HUES64 (cell line): ENCODE measurements at regions not wholly inside any gene's neighbourhood (a gene's known extent, or its start where the extent isn't known, plus 50 kb on each side); places are given as distances from the start of the nearest gene placed in this dataset.

Experiments used
- H3K27ac ChIP-seq: 2 replicates; pipeline ENCODE4 v1.7.0; 2013; ENCODE audit warnings: low read depth, low read length, inconsistent platforms
- H3K27me3 ChIP-seq: 2 replicates; pipeline ENCODE4 v1.6.1; 2013; ENCODE audit warnings: mild to moderate bottlenecking, low read length; ENCODE audit not compliant: insufficient read depth
- H3K36me3 ChIP-seq: 2 replicates; pipeline ENCODE4 v1.6.1; 2013; ENCODE audit warnings: mild to moderate bottlenecking, low read length; ENCODE audit not compliant: insufficient read depth
- H3K4me1 ChIP-seq: 2 replicates; pipeline ENCODE4 v1.6.1; 2013; ENCODE audit warnings: mild to moderate bottlenecking, low read length, moderate library complexity; ENCODE audit not compliant: insufficient read depth
- H3K4me3 ChIP-seq: 2 replicates; pipeline ENCODE4 v1.5.1; 2013; ENCODE audit warnings: mild to moderate bottlenecking, low read length, moderate library complexity
- H3K9ac ChIP-seq: 2 replicates; pipeline ENCODE4 v1.6.1; 2013; ENCODE audit warnings: mild to moderate bottlenecking, low read depth, low read length
- H3K9me3 ChIP-seq: 2 replicates; pipeline ENCODE4 v1.6.1; 2013; ENCODE audit warnings: low read depth, low read length; ENCODE audit not compliant: insufficient read depth
- WGBS: fragments of 150-250, 120-280 bp; methylation state at CpG from one replicate; pipeline ENCODE4 v1.1.7; 2013; ENCODE audit warnings: missing lambda C conversion rate; 5-methylcytosine and 5-hydroxymethylcytosine counted together

GRCh38 chr14:34107441-34107840, 156.6 kb upstream of the EGLN3 start:
- Histone ChIP-seq H3K27ac (no peak overlapping the region), H3K36me3 (no peaks in the 10 kb centered on the region), H3K4me1 (no peaks in the 10 kb centered on the region), H3K9ac (no peak overlapping the region), H3K9me3 (no peaks in the 10 kb centered on the region), H3K4me3 (no peak overlapping the region), H3K27me3 (no peaks in the 10 kb centered on the region)
- WGBS: 92% methylated on average over 1 of the region's 3 CpGs

- Histone ChIP-seq H3K27me3 (no peaks in the 10 kb centered on the region), H3K27ac (no peak overlapping the region), H3K4me3 (no peak overlapping the region), H3K36me3 (no peaks in the 10 kb centered on the region), H3K9me3 (no peaks in the 10 kb centered on the region), H3K4me1 (no peaks in the 10 kb centered on the region), H3K9ac (no peak overlapping the region)
- WGBS: 92% methylated on average over 4 of the region's 4 CpGs
Observed at GRCh38 chr14:34106310-34106709, 155.4 kb upstream of the EGLN3 start.

- Histone ChIP-seq H3K9ac (no peak overlapping the region), H3K9me3 (no peaks in the 10 kb centered on the region), H3K4me1 (no peaks in the 10 kb centered on the region), H3K27ac (no peak overlapping the region), H3K4me3 (no peak overlapping the region), H3K36me3 (no peaks in the 10 kb centered on the region), H3K27me3 (no peaks in the 10 kb centered on the region)
- WGBS: 88% methylated on average over 7 of the region's 8 CpGs
Observed at GRCh38 chr14:34104489-34105397, 153.9 kb upstream of the EGLN3 start.

- Histone ChIP-seq H3K9me3 (no peaks in the 10 kb centered on the region), H3K4me1 (peaks cover 5% of the 10 kb centered on the region; the same call in 1 of the 2 replicates), H3K36me3 (no peaks in the 10 kb centered on the region), H3K9ac (no peak overlapping the region), H3K27ac (no peak overlapping the region), H3K4me3 (no peak overlapping the region), H3K27me3 (no peaks in the 10 kb centered on the region)
- 76% methylated on average over 4 of the region's 4 CpGs for WGBS
Observed at GRCh38 chr14:34103176-34103575, 152.3 kb upstream of the EGLN3 start.

GRCh38 chr14:34099635-34100034, 148.8 kb upstream of the EGLN3 start:
- peaks cover 5% of the 10 kb centered on the region; the same call in 1 of the 2 replicates for H3K4me1 ChIP-seq
- H3K4me3 ChIP-seq: no peak overlapping the region
- H3K9ac ChIP-seq: no peak overlapping the region
- no peaks in the 10 kb centered on the region for H3K36me3 ChIP-seq
- H3K27ac ChIP-seq: no peak overlapping the region
- no peaks in the 10 kb centered on the region for H3K27me3 ChIP-seq
- WGBS: 92% methylated on average over 5 of the region's 5 CpGs
- H3K9me3 ChIP-seq: no peaks in the 10 kb centered on the region

- Histone ChIP-seq H3K36me3 (no peaks in the 10 kb centered on the region), H3K9ac (no peak overlapping the region), H3K27me3 (no peaks in the 10 kb centered on the region), H3K4me1 (peaks cover 5% of the 10 kb centered on the region; the same call in 1 of the 2 replicates), H3K27ac (no peak overlapping the region), H3K4me3 (no peak overlapping the region), H3K9me3 (no peaks in the 10 kb centered on the region)
Observed at GRCh38 chr14:34098985-34099349, 148.1 kb upstream of the EGLN3 start.

GRCh38 chr14:34098045-34098984, 147.4 kb upstream of the EGLN3 start:
- H3K27me3 ChIP-seq: no peaks in the 10 kb centered on the region
- WGBS: 60% methylated on average over 8 of the region's 8 CpGs
- no peak overlapping the region for H3K9ac ChIP-seq
- no peaks in the 10 kb centered on the region for H3K9me3 ChIP-seq
- peaks cover 5% of the 10 kb centered on the region; the same call in 1 of the 2 replicates for H3K4me1 ChIP-seq
- H3K4me3 ChIP-seq: no peak overlapping the region
- no peaks in the 10 kb centered on the region for H3K36me3 ChIP-seq
- no peak overlapping the region for H3K27ac ChIP-seq

- Histone ChIP-seq H3K36me3 (no peaks in the 10 kb centered on the region), H3K4me1 (peaks cover 5% of the 10 kb centered on the region; the same call in 1 of the 2 replicates), H3K27ac (no peak overlapping the region), H3K9me3 (no peaks in the 10 kb centered on the region), H3K9ac (no peak overlapping the region), H3K27me3 (no peaks in the 10 kb centered on the region), H3K4me3 (no peak overlapping the region)
- WGBS: 96% methylated on average over 9 of the region's 9 CpGs
Observed at GRCh38 chr14:34097644-34098043, 146.8 kb upstream of the EGLN3 start.

- Histone ChIP-seq H3K9ac (no peak overlapping the region), H3K36me3 (no peaks in the 10 kb centered on the region), H3K27me3 (no peaks in the 10 kb centered on the region), H3K27ac (no peak overlapping the region), H3K4me3 (no peak overlapping the region), H3K9me3 (no peaks in the 10 kb centered on the region), H3K4me1 (peaks cover 5% of the 10 kb centered on the region; the same call in 1 of the 2 replicates)
Observed at GRCh38 chr14:34094384-34094783, 143.5 kb upstream of the EGLN3 start.

GRCh38 chr14:34093883-34094282, 143.0 kb upstream of the EGLN3 start:
- Histone ChIP-seq H3K36me3 (no peaks in the 10 kb centered on the region), H3K4me3 (no peak overlapping the region), H3K9me3 (no peaks in the 10 kb centered on the region), H3K27ac (no peak overlapping the region), H3K4me1 (peaks cover 5% of the 10 kb centered on the region; the same call in 1 of the 2 replicates), H3K27me3 (no peaks in the 10 kb centered on the region), H3K9ac (no peak overlapping the region)
- WGBS: 96% methylated on average over 3 of the region's 3 CpGs

- H3K27me3 ChIP-seq: no peaks in the 10 kb centered on the region
Observed at GRCh38 chr14:34090451-34090850, 139.6 kb upstream of the EGLN3 start.

More at GRCh38 chr14:34090451-34090850, 139.6 kb upstream of the EGLN3 start:
- H3K4me3 ChIP-seq: no peak overlapping the region
- H3K9ac ChIP-seq: no peak overlapping the region
- no peaks in the 10 kb centered on the region for H3K36me3 ChIP-seq
- H3K27ac ChIP-seq: no peak overlapping the region
- H3K4me1 ChIP-seq: no peaks in the 10 kb centered on the region
- no peaks in the 10 kb centered on the region for H3K9me3 ChIP-seq
